Hepatocyte (in vitro differentiated cells): ENCODE measurements at regions not wholly inside any gene's neighbourhood (a gene's known extent, or its start where the extent isn't known, plus 50 kb on each side); places are given as distances from the start of the nearest gene placed in this dataset.

ENCODE experiments used
- DNase-seq: peaks from one replicate; pipeline ENCODE4 v3.0.0-alpha.2; 2016; ENCODE audit warnings: low spot score
- H2AFZ ChIP-seq: fragments of 200-600 bp; sonication (generic); 2 replicates; pipeline ENCODE4 v1.6.0; 2016; ENCODE audit warnings: antibody characterized with exemption, mild to moderate bottlenecking
- H3K27ac ChIP-seq: fragments of 200-600 bp; sonication (generic); 2 replicates; pipeline ENCODE4 v1.5.1; 2016; ENCODE audit warnings: mild to moderate bottlenecking
- H3K27me3 ChIP-seq: fragments of 200-600 bp; sonication (generic); 2 replicates; pipeline ENCODE4 v1.6.1; 2016
- H3K36me3 ChIP-seq: fragments of 200-600 bp; sonication (generic); replicated peaks from 2 replicates; pipeline ENCODE4 v1.5.1; 2016; ENCODE audit warnings: low read depth; ENCODE audit not compliant: insufficient read depth
- H3K4me1 ChIP-seq: fragments of 200-600 bp; sonication (generic); 2 replicates; pipeline ENCODE4 v1.5.1; 2016; ENCODE audit warnings: mild to moderate bottlenecking, moderate library complexity; ENCODE audit not compliant: insufficient read depth
- H3K4me2 ChIP-seq: fragments of 200-600 bp; sonication (generic); 2 replicates; pipeline ENCODE4 v1.6.0; 2016
- H3K4me3 ChIP-seq: fragments of 200-600 bp; sonication (generic); 2 replicates; pipeline ENCODE4 v1.5.1; 2016; ENCODE audit warnings: mild to moderate bottlenecking
- H3K79me2 ChIP-seq: fragments of 200-600 bp; sonication (generic); 2 replicates; pipeline ENCODE4 v1.6.0; 2017; ENCODE audit warnings: mild to moderate bottlenecking
- H3K9me2 ChIP-seq: fragments of 200-600 bp; sonication (generic); replicated peaks from 2 replicates; pipeline ENCODE4 v1.6.0; 2017; ENCODE audit warnings: mild to moderate bottlenecking; ENCODE audit not compliant: insufficient read depth
- H3K9me3 ChIP-seq: fragments of 200-600 bp; sonication (generic); 2 replicates; pipeline ENCODE4 v1.5.1; 2016; ENCODE audit warnings: low read depth, mild to moderate bottlenecking
- H4K20me1 ChIP-seq: fragments of 200-600 bp; sonication (generic); 2 replicates; pipeline ENCODE4 v1.6.0; 2016; ENCODE audit warnings: mild to moderate bottlenecking; ENCODE audit not compliant: insufficient read depth, poor library complexity, severe bottlenecking
- EZH2 ChIP-seq: fragments of 200-600 bp; sonication (generic); IDR thresholded peaks from 2 replicates; pipeline ENCODE4 v1.6.1; 2016; ENCODE audit warnings: antibody characterized with exemption, mild to moderate bottlenecking, borderline replicate concordance
- EZH2phosphoT487 ChIP-seq: fragments of 200-600 bp; sonication (generic); IDR thresholded peaks from one replicate; pipeline ENCODE4 v1.6.1; 2018; ENCODE audit warnings: antibody characterized with exemption, mild to moderate bottlenecking, low read depth, moderate library complexity; ENCODE audit not compliant: unreplicated experiment, severe bottlenecking
- WGBS: methylation state at CpG from one replicate; pipeline ENCODE4 v1.1.6; 2016; ENCODE audit warnings: low lambda C conversion rate; ENCODE audit errors: missing lambda C conversion rate; 5-methylcytosine and 5-hydroxymethylcytosine counted together
- TF ChIP-seq, protein P1 (sequence below): fragments of 200-600 bp; sonication (generic); IDR thresholded peaks from 2 replicates; pipeline ENCODE4 v1.5.1; 2016; ENCODE audit warnings: antibody characterized with exemption, mild to moderate bottlenecking; ENCODE audit not compliant: poor library complexity

DNA sequence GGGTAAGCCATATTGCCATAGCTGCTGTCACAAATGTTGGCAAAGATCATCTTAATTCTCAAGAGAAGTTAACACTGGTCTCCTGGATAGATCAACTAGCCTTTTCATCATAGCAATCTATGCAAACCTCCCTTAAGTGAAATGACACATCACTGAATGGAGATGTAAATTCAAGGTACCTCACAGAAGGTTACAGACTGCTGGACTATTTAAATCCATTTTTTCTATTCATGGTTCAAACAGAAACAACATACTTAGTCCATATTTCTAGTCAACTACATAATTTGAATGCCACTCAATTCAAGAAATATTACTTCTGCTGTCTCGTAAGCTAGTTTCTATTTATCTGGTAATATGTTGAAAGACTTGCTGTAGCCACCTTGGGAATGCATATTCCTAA lies 748.3 kb downstream of the C12orf50 start:
- H3K4me2 ChIP-seq: no peak overlapping the region
- no peaks in the 10 kb centered on the region for H4K20me1 ChIP-seq
- H3K9me2 ChIP-seq: no peaks in the 10 kb centered on the region
- H3K4me1 ChIP-seq: no peaks in the 10 kb centered on the region
- H3K36me3 ChIP-seq: no peaks in the 10 kb centered on the region
- no peaks in the 10 kb centered on the region for H3K79me2 ChIP-seq
- H2AFZ ChIP-seq: no peak overlapping the region
- no peak overlapping the region for H3K4me3 ChIP-seq
- no peak for DNase-seq
- no peak overlapping the region for H3K27ac ChIP-seq
- no peaks in the 10 kb centered on the region for H3K27me3 ChIP-seq
- no peaks in the 10 kb centered on the region for H3K9me3 ChIP-seq
- no peak for TF ChIP-seq EZH2
- TF ChIP-seq, protein P1, sequence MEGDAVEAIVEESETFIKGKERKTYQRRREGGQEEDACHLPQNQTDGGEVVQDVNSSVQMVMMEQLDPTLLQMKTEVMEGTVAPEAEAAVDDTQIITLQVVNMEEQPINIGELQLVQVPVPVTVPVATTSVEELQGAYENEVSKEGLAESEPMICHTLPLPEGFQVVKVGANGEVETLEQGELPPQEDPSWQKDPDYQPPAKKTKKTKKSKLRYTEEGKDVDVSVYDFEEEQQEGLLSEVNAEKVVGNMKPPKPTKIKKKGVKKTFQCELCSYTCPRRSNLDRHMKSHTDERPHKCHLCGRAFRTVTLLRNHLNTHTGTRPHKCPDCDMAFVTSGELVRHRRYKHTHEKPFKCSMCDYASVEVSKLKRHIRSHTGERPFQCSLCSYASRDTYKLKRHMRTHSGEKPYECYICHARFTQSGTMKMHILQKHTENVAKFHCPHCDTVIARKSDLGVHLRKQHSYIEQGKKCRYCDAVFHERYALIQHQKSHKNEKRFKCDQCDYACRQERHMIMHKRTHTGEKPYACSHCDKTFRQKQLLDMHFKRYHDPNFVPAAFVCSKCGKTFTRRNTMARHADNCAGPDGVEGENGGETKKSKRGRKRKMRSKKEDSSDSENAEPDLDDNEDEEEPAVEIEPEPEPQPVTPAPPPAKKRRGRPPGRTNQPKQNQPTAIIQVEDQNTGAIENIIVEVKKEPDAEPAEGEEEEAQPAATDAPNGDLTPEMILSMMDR: no peak
- no peak for TF ChIP-seq EZH2phosphoT487
- 100% methylated on average over 1 of the region's 1 CpG for WGBS

DNA sequence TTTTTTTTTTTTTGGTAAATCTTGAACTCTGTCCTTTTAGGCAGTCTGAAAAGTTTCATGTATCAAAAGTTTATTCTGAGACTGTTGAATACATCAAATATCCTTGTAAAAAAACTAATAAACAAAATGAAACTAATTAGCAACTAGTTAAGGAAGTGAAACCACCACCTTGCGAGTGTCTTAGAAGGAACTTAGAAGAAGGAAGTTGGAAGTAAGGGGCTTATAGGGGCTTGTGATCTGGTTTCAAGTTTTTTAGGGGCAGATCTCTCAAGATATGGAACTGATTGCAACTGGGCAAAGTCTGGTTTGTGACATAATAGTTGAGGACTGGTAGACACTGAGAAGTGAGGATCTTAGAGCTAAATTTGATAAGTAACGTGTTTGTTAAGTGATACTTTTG lies 748.8 kb downstream of the C12orf50 start:
- no peaks in the 10 kb centered on the region for H4K20me1 ChIP-seq
- WGBS: 95% methylated on average over 2 of the region's 2 CpGs

DNA sequence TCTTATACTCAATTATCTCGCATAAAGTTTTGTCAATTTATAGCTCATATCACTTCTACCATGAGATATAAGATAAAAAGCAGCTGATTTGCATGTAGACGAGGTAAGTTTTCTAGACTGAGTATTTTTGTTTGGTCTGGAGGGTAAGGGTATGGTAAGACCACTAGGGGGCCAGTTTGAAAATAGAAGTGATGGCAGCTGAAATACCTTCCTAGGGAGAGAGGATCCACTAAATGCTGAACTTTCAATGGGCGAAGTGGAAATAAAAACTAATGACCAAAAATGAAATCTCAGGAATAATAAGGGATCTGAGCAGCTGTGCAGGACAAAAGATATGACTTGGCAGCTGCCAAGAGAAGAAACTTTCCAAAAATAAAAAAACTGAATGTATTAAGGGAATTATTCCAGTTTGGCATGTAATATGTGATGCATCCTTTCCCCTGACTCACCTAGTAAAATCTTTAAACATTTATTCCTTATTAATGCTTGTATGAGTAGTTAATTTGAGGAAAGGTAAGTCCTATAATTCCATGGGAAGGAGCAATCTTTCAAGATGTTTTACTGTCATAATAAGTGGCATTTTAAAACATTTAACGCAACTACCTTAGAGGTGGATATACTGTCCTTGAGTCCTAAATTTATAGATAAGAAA lies 754.5 kb downstream of the C12orf50 start:
- H3K4me3 ChIP-seq: no peak overlapping the region
- no peak overlapping the region for H2AFZ ChIP-seq
- H3K4me2 ChIP-seq: no peak overlapping the region
- peak; percentile 48 for DNase-seq
- H3K4me1 ChIP-seq: no peaks in the 10 kb centered on the region
- H4K20me1 ChIP-seq: no peaks in the 10 kb centered on the region
- WGBS: 62% methylated on average over 4 of the region's 4 CpGs
- H3K27ac ChIP-seq: no peak overlapping the region
- no peaks in the 10 kb centered on the region for H3K36me3 ChIP-seq
- H3K27me3 ChIP-seq: no peaks in the 10 kb centered on the region
- TF ChIP-seq EZH2 (no peak), EZH2phosphoT487 (no peak)
- TF ChIP-seq, protein P1: peak; percentile 48
- H3K79me2 ChIP-seq: no peaks in the 10 kb centered on the region
- H3K9me3 ChIP-seq: no peaks in the 10 kb centered on the region
- H3K9me2 ChIP-seq: no peaks in the 10 kb centered on the region

More for the DNA sequence above, 748.8 kb downstream of the C12orf50 start:
- no peaks in the 10 kb centered on the region for H3K9me2 ChIP-seq
- no peak overlapping the region for H3K27ac ChIP-seq
- no peaks in the 10 kb centered on the region for H3K36me3 ChIP-seq
- H3K4me1 ChIP-seq: no peaks in the 10 kb centered on the region
- H3K79me2 ChIP-seq: no peaks in the 10 kb centered on the region
- TF ChIP-seq, protein P1: no peak
- TF ChIP-seq EZH2phosphoT487 (no peak), EZH2 (no peak)
- no peak for DNase-seq
- no peak overlapping the region for H3K4me3 ChIP-seq
- H3K27me3 ChIP-seq: no peaks in the 10 kb centered on the region
- H3K4me2 ChIP-seq: no peak overlapping the region
- H3K9me3 ChIP-seq: no peaks in the 10 kb centered on the region
- H2AFZ ChIP-seq: no peak overlapping the region
